ENCODE measurements at regions not wholly inside any gene's neighbourhood (a gene's known extent, or its start where the extent isn't known, plus 50 kb on each side); places are given as distances from the start of the nearest gene placed in this dataset.

- Histone ChIP-seq H3K4me3 (no peak overlapping the region), H3K27me3 (no peaks in the 10 kb centered on the region), H3K9me3 (no peaks in the 10 kb centered on the region), H3K4me1 (no peaks in the 10 kb centered on the region), H3K36me3 (no peaks in the 10 kb centered on the region), H3K27ac (no peak overlapping the region)
- intact Hi-C loops (cut with DNase I), result no loop called here
- no peak for DNase-seq
- ATAC-seq, result no peak
- no peak for TF ChIP-seq CTCF (IDR thresholded peaks at IDR 0.05)
Observed at GRCh38 chr14:85336257-85336656, 193.7 kb upstream of the FLRT2 start.

GRCh38 chr14:85336817-85337216, 193.1 kb upstream of the FLRT2 start:
- H3K4me3 ChIP-seq, result no peak overlapping the region
- DNase-seq (no peak), ATAC-seq (no peak)
- intact Hi-C loops (cut with DNase I), result no loop called here
- H3K27ac ChIP-seq, result no peak overlapping the region
- no peaks in the 10 kb centered on the region for H3K27me3 ChIP-seq
- H3K36me3 ChIP-seq, result no peaks in the 10 kb centered on the region
- no peaks in the 10 kb centered on the region for H3K9me3 ChIP-seq
- no peak for TF ChIP-seq CTCF (IDR thresholded peaks at IDR 0.05)
- H3K4me1 ChIP-seq, result no peaks in the 10 kb centered on the region

- intact Hi-C loops (cut with DNase I), result no loop called here
- TF ChIP-seq CTCF (IDR thresholded peaks at IDR 0.05), result no peak
Observed at GRCh38 chr14:85338895-85339294, 191.0 kb upstream of the FLRT2 start.

GRCh38 chr14:85342858-85343607, 186.9 kb upstream of the FLRT2 start:
- Histone ChIP-seq H3K27me3 (no peaks in the 10 kb centered on the region), H3K36me3 (no peaks in the 10 kb centered on the region), H3K4me1 (no peaks in the 10 kb centered on the region), H3K27ac (no peak overlapping the region), H3K4me3 (no peak overlapping the region), H3K9me3 (no peaks in the 10 kb centered on the region)
- intact Hi-C loops (cut with DNase I), result no loop called here
- no peak for DNase-seq
- no peak for TF ChIP-seq CTCF (IDR thresholded peaks at IDR 0.05)
- ATAC-seq, result no peak

More at GRCh38 chr14:85338895-85339294, 191.0 kb upstream of the FLRT2 start:
- Histone ChIP-seq H3K4me1 (no peaks in the 10 kb centered on the region), H3K36me3 (no peaks in the 10 kb centered on the region), H3K27me3 (no peaks in the 10 kb centered on the region), H3K9me3 (no peaks in the 10 kb centered on the region), H3K27ac (no peak overlapping the region), H3K4me3 (no peak overlapping the region)
- DNase-seq (no peak), ATAC-seq (no peak)

- Histone ChIP-seq H3K36me3 (no peaks in the 10 kb centered on the region), H3K27me3 (no peaks in the 10 kb centered on the region), H3K27ac (no peak overlapping the region), H3K4me3 (no peak overlapping the region), H3K9me3 (no peaks in the 10 kb centered on the region), H3K4me1 (no peaks in the 10 kb centered on the region)
- no peak for TF ChIP-seq CTCF (IDR thresholded peaks at IDR 0.05)
- intact Hi-C loops (cut with DNase I), result no loop called here
- ATAC-seq (no peak), DNase-seq (no peak)
Observed at GRCh38 chr14:85344171-85344570, 185.8 kb upstream of the FLRT2 start.
